PC-9 (cell line): ENCODE measurements at regions not wholly inside any gene's neighbourhood (a gene's known extent, or its start where the extent isn't known, plus 50 kb on each side); places are given as distances from the start of the nearest gene placed in this dataset.

Experiments used
- BruUV-seq: library from RNA; stranded (reverse); fragments of 400-500 nt; replicated peaks from 2 replicates; lab custom pipeline; 2021; lab: Mats Ljungman, UMichigan
- CTCF ChIA-PET: fragments of 300-600 bp; sonication (Branson Sonifier 250); formaldehyde crosslinking; loops from one replicate; lab custom pipeline; 2022; ENCODE audit warnings: antibody characterized with exemption; lab: Charles Lee
- POLR2A ChIA-PET: fragments of 300-600 bp; sonication (Branson Sonifier 250); formaldehyde crosslinking; loops from one replicate; lab custom pipeline; 2022; ENCODE audit warnings: antibody characterized with exemption; ENCODE audit not compliant: unreplicated experiment; lab: Charles Lee
- DNase-seq, 2 experiments: peaks; one replicate each; pipeline versions ENCODE4 v3.0.0 to v3.0.0-alpha.2; 2015 to 2022; ENCODE audit warnings: mixed read lengths in 1 of 2
- H2AFZ ChIP-seq: fragments of 200-600 bp; sonication (generic); 2 replicates; pipeline ENCODE4 v1.8.1; 2017; ENCODE audit warnings: antibody characterized with exemption
- H3F3A ChIP-seq: fragments of 200-600 bp; sonication (generic); 2 replicates; pipeline ENCODE4 v1.8.1; 2017; ENCODE audit warnings: antibody characterized with exemption, mild to moderate bottlenecking, low read depth; ENCODE audit not compliant: insufficient read depth
- H3K27ac ChIP-seq: fragments of 200-600 bp; sonication (generic); 2 replicates; pipeline ENCODE4 v1.6.1; 2016; ENCODE audit warnings: mixed run types
- H3K27me3 ChIP-seq: fragments of 200-600 bp; sonication (generic); 2 replicates; pipeline ENCODE4 v1.6.1; 2016; ENCODE audit warnings: low read depth, mixed run types; ENCODE audit not compliant: insufficient read depth
- H3K36me3 ChIP-seq: fragments of 200-600 bp; sonication (generic); 2 replicates; pipeline ENCODE4 v1.6.1; 2016; ENCODE audit warnings: low read depth, mixed run types
- H3K4me1 ChIP-seq: fragments of 200-600 bp; sonication (generic); replicated peaks from 2 replicates; pipeline ENCODE4 v1.6.1; 2016; ENCODE audit warnings: mixed run types; ENCODE audit not compliant: insufficient read depth
- H3K4me2 ChIP-seq: fragments of 200-600 bp; sonication (generic); 2 replicates; pipeline ENCODE4 v1.6.1; 2017; ENCODE audit warnings: mixed run types
- H3K4me3 ChIP-seq: fragments of 200-600 bp; sonication (generic); 2 replicates; pipeline ENCODE4 v1.6.1; 2016; ENCODE audit warnings: mixed run types
- H3K79me2 ChIP-seq: fragments of 200-600 bp; sonication (generic); 2 replicates; pipeline ENCODE4 v1.6.1; 2017; ENCODE audit warnings: low read depth, mixed run types
- H3K9me2 ChIP-seq: fragments of 200-600 bp; sonication (generic); 2 replicates; pipeline ENCODE4 v1.8.1; 2017; ENCODE audit warnings: mild to moderate bottlenecking; ENCODE audit not compliant: insufficient read depth
- H3K9me3 ChIP-seq: fragments of 200-600 bp; sonication (generic); 2 replicates; pipeline ENCODE4 v1.8.1; 2016; ENCODE audit warnings: low read depth; ENCODE audit not compliant: insufficient read depth
- H4K20me1 ChIP-seq: fragments of 200-600 bp; sonication (generic); 2 replicates; pipeline ENCODE4 v1.8.1; 2017; ENCODE audit not compliant: insufficient read depth
- EZH2 ChIP-seq: fragments of 200-600 bp; sonication (generic); IDR thresholded peaks from 2 replicates; pipeline ENCODE4 v1.8.0; 2017; ENCODE audit warnings: antibody characterized with exemption, low read depth
- intact Hi-C: fragments of 100-400 bp; cut with micrococcal nuclease; formaldehyde crosslinking; loops from one replicate; pipeline ENCODE4 v1.10.0; 2022; ENCODE audit not compliant: unreplicated experiment
- TF ChIP-seq, protein P1 (sequence below): fragments of 200-600 bp; sonication (generic); conservative IDR thresholded peaks from 2 replicates; pipeline ENCODE4 v1.6.1; 2017; ENCODE audit warnings: mixed run types, antibody characterized with exemption, mild to moderate bottlenecking, moderate library complexity

GRCh38 chr2:8552293-8552801 lies 129.5 kb upstream of the ID2 start:
- Histone ChIP-seq H3K9me3 (no peaks in the 10 kb centered on the region), H3K27me3 (peaks cover 87% of the 10 kb centered on the region), H3K4me3 (no peak overlapping the region), H3F3A (no peaks in the 10 kb centered on the region), H3K36me3 (no peaks in the 10 kb centered on the region), H2AFZ (no peak overlapping the region), H3K4me2 (no peak overlapping the region), H4K20me1 (no peaks in the 10 kb centered on the region), H3K27ac (no peak overlapping the region), H3K79me2 (no peaks in the 10 kb centered on the region), H3K9me2 (no peaks in the 10 kb centered on the region), H3K4me1 (no peaks in the 10 kb centered on the region)
- intact Hi-C loops, result no loop called here
- CTCF ChIA-PET, result no interaction called here
- TF ChIP-seq, protein P1, sequence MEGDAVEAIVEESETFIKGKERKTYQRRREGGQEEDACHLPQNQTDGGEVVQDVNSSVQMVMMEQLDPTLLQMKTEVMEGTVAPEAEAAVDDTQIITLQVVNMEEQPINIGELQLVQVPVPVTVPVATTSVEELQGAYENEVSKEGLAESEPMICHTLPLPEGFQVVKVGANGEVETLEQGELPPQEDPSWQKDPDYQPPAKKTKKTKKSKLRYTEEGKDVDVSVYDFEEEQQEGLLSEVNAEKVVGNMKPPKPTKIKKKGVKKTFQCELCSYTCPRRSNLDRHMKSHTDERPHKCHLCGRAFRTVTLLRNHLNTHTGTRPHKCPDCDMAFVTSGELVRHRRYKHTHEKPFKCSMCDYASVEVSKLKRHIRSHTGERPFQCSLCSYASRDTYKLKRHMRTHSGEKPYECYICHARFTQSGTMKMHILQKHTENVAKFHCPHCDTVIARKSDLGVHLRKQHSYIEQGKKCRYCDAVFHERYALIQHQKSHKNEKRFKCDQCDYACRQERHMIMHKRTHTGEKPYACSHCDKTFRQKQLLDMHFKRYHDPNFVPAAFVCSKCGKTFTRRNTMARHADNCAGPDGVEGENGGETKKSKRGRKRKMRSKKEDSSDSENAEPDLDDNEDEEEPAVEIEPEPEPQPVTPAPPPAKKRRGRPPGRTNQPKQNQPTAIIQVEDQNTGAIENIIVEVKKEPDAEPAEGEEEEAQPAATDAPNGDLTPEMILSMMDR, result no peak
- TF ChIP-seq EZH2, result no peak
- DNase-seq, result no peak
- BruUV-seq, result no TSS peak
- POLR2A ChIA-PET, result no interaction called here

DNA sequence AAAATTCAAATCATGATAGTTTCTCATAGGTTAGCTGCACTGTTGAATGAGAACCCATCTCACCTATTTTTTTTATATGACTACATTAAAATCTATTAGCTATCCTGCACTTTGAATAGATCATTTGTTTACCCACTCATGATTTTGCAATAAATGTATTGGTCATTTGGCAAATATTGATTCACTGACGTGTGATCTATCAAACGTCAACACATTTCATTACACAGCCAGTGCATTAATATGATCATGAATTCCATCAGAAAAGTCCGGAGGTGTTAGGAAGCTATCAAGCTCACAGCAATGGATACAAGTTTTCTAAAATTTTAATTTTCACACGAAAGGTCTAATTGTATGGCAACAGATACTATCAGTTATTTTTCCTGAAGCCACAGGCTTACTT lies 128.2 kb upstream of the ID2 start:
- H3K4me1 ChIP-seq, result no peaks in the 10 kb centered on the region
- no peak overlapping the region for H3K4me2 ChIP-seq
- BruUV-seq, result no TSS peak
- CTCF ChIA-PET, result no interaction called here
- no peak overlapping the region for H3K27ac ChIP-seq
- H3K27me3 ChIP-seq, result peaks cover 84% of the 10 kb centered on the region
- H4K20me1 ChIP-seq, result no peaks in the 10 kb centered on the region
- no peak overlapping the region for H2AFZ ChIP-seq
- no peaks in the 10 kb centered on the region for H3F3A ChIP-seq
- POLR2A ChIA-PET, result interaction anchor here (0.6 kb wide), 1 partner anchor 100 kb away, joined by 4 read pairs; no protein-coding TSS in a partner anchor
- intact Hi-C loops, result no loop called here
- no peaks in the 10 kb centered on the region for H3K9me3 ChIP-seq
- no peaks in the 10 kb centered on the region for H3K9me2 ChIP-seq
- H3K79me2 ChIP-seq, result no peaks in the 10 kb centered on the region
- no peak overlapping the region for H3K4me3 ChIP-seq
- TF ChIP-seq, protein P1, result no peak
- no peak for TF ChIP-seq EZH2
- DNase-seq, result no peak
- H3K36me3 ChIP-seq, result no peaks in the 10 kb centered on the region

GRCh38 chr2:8554296-8554806 lies 127.5 kb upstream of the ID2 start:
- ChIA-PET POLR2A (interaction anchor here (0.6 kb wide), 1 partner anchor 99 kb away, joined by 4 read pairs; no protein-coding TSS in a partner anchor), CTCF (no interaction called here)
- BruUV-seq, result no TSS peak
- H3K27me3 ChIP-seq, result peaks cover 83% of the 10 kb centered on the region
- H3K4me3 ChIP-seq, result no peak overlapping the region
- H3K36me3 ChIP-seq, result no peaks in the 10 kb centered on the region
- intact Hi-C loops, result no loop called here
- H2AFZ ChIP-seq, result no peak overlapping the region
- H3K27ac ChIP-seq, result no peak overlapping the region
- TF ChIP-seq, protein P1, result no peak
- TF ChIP-seq EZH2, result no peak
- H3K9me2 ChIP-seq, result no peaks in the 10 kb centered on the region
- H3K9me3 ChIP-seq, result no peaks in the 10 kb centered on the region
- no peaks in the 10 kb centered on the region for H3F3A ChIP-seq
- no peak overlapping the region for H3K4me2 ChIP-seq
- no peaks in the 10 kb centered on the region for H4K20me1 ChIP-seq
- DNase-seq, result no peak
- H3K79me2 ChIP-seq, result no peaks in the 10 kb centered on the region
- H3K4me1 ChIP-seq, result no peaks in the 10 kb centered on the region
